ENCODE measurements at regions not wholly inside any gene's neighbourhood (a gene's known extent, or its start where the extent isn't known, plus 50 kb on each side); places are given as distances from the start of the nearest gene placed in this dataset.

GRCh38 chr2:5561006-5561405, 131.2 kb upstream of the SOX11 start:
- Histone ChIP-seq H3K4me3 (ENCODE audit: low read length in 2 of 2) (no peak overlapping the region), H3K4me1 (ENCODE audit: control insufficient read depth in 2 of 2, insufficient read depth in 2 of 2, low read length in 2 of 2) (no peaks in the 10 kb centered on the region), H3K36me3 (ENCODE audit: control insufficient read depth in 2 of 2, insufficient read depth in 2 of 2, low read length in 2 of 2) (no peaks in the 10 kb centered on the region), H3K27ac (ENCODE audit: low read depth in 2 of 2, low read length in 2 of 2) (no peak overlapping the region), H3K9ac (ENCODE audit: low read depth in 1 of 2, low read length in 2 of 2) (no peak overlapping the region), H3K9me3 (ENCODE audit: control insufficient read depth in 2 of 2, low read length in 2 of 2) (peaks cover 0 to 5% of the 10 kb centered on the region in 2 donors), H3K27me3 (ENCODE audit: control insufficient read depth in 2 of 2, insufficient read depth in 2 of 2, low read length in 2 of 2) (no peaks in the 10 kb centered on the region)

DNA sequence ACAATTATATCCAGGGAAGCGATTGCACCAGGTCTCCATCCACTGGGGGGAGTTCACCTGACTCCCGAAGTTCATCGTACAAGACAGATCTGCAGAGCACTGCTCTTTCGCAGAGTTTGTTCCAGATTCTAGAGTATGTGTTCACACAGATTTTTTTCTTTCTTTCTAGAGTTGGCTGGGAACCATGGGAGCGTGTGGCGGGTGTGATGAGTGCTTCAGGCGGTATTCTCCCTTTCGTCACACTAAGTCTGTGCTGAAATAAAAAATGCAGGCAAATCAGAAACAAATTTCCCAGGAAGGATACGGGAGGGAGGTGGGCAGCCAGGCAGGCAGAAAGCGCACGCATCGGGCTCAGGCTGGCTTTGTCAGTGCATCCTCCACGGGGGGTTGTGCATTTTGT, 129.8 kb upstream of the SOX11 start:
- Histone ChIP-seq H3K9me3 (ENCODE audit: control insufficient read depth in 2 of 2, low read length in 2 of 2) (peaks cover 0 to 5% of the 10 kb centered on the region in 2 donors), H3K36me3 (ENCODE audit: control insufficient read depth in 2 of 2, insufficient read depth in 2 of 2, low read length in 2 of 2) (no peaks in the 10 kb centered on the region), H3K27me3 (ENCODE audit: control insufficient read depth in 2 of 2, insufficient read depth in 2 of 2, low read length in 2 of 2) (no peaks in the 10 kb centered on the region), H3K4me1 (ENCODE audit: control insufficient read depth in 2 of 2, insufficient read depth in 2 of 2, low read length in 2 of 2) (no peaks in the 10 kb centered on the region), H3K4me3 (ENCODE audit: low read length in 2 of 2) (no peak overlapping the region), H3K27ac (ENCODE audit: low read depth in 2 of 2, low read length in 2 of 2) (no peak overlapping the region), H3K9ac (ENCODE audit: low read depth in 1 of 2, low read length in 2 of 2) (no peak overlapping the region)

- Histone ChIP-seq H3K36me3 (ENCODE audit: control insufficient read depth in 2 of 2, insufficient read depth in 2 of 2, low read length in 2 of 2) (no peaks in the 10 kb centered on the region), H3K4me3 (ENCODE audit: low read length in 2 of 2) (no peak overlapping the region), H3K9me3 (ENCODE audit: control insufficient read depth in 2 of 2, low read length in 2 of 2) (peaks cover 0 to 5% of the 10 kb centered on the region in 2 donors), H3K4me1 (ENCODE audit: control insufficient read depth in 2 of 2, insufficient read depth in 2 of 2, low read length in 2 of 2) (no peaks in the 10 kb centered on the region), H3K27ac (ENCODE audit: low read depth in 2 of 2, low read length in 2 of 2) (no peak overlapping the region), H3K9ac (ENCODE audit: low read depth in 1 of 2, low read length in 2 of 2) (no peak overlapping the region), H3K27me3 (ENCODE audit: control insufficient read depth in 2 of 2, insufficient read depth in 2 of 2, low read length in 2 of 2) (no peaks in the 10 kb centered on the region)
Observed at GRCh38 chr2:5562865-5563264, 129.3 kb upstream of the SOX11 start.

GRCh38 chr2:5563411-5563810, 128.8 kb upstream of the SOX11 start:
- H3K4me3 ChIP-seq (ENCODE audit: low read length in 2 of 2), result no peak overlapping the region
- no peaks in the 10 kb centered on the region for H3K4me1 ChIP-seq (ENCODE audit: control insufficient read depth in 2 of 2, insufficient read depth in 2 of 2, low read length in 2 of 2)
- H3K27me3 ChIP-seq (ENCODE audit: control insufficient read depth in 2 of 2, insufficient read depth in 2 of 2, low read length in 2 of 2), result no peaks in the 10 kb centered on the region
- no peaks in the 10 kb centered on the region for H3K36me3 ChIP-seq (ENCODE audit: control insufficient read depth in 2 of 2, insufficient read depth in 2 of 2, low read length in 2 of 2)
- H3K9ac ChIP-seq (ENCODE audit: low read depth in 1 of 2, low read length in 2 of 2), result no peak overlapping the region
- H3K27ac ChIP-seq (ENCODE audit: low read depth in 2 of 2, low read length in 2 of 2), result no peak overlapping the region
- H3K9me3 ChIP-seq (ENCODE audit: control insufficient read depth in 2 of 2, low read length in 2 of 2), result peaks cover 0 to 5% of the 10 kb centered on the region in 2 donors

DNA sequence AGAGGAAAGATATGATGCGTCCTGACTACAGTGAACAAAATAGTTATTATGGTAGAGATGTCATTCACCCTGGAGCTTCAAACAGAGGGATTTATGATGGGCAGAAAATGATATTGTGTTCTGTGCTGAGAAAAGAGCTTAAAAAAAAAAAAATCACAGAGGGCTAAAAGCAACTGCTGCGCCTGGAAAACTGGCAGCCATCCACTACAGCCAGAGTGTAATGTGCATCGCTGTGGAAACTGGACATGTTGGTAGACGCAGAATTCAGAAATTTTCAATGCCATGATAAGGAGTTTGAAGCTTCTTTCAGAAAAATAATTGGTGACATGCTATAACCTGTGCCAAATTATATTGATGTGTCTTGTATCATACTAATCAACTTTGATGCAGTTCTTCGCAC, 122.9 kb upstream of the SOX11 start:
- H3K9ac ChIP-seq (ENCODE audit: low read depth in 1 of 2, low read length in 2 of 2), result no peak overlapping the region
- no peaks in the 10 kb centered on the region for H3K36me3 ChIP-seq (ENCODE audit: control insufficient read depth in 2 of 2, insufficient read depth in 2 of 2, low read length in 2 of 2)
- H3K4me3 ChIP-seq (ENCODE audit: low read length in 2 of 2), result no peak overlapping the region
- no peaks in the 10 kb centered on the region for H3K4me1 ChIP-seq (ENCODE audit: control insufficient read depth in 2 of 2, insufficient read depth in 2 of 2, low read length in 2 of 2)
- no peaks in the 10 kb centered on the region for H3K27me3 ChIP-seq (ENCODE audit: control insufficient read depth in 2 of 2, insufficient read depth in 2 of 2, low read length in 2 of 2)
- peaks cover 0 to 7% of the 10 kb centered on the region in 2 donors for H3K9me3 ChIP-seq (ENCODE audit: control insufficient read depth in 2 of 2, low read length in 2 of 2)
- no peak overlapping the region for H3K27ac ChIP-seq (ENCODE audit: low read depth in 2 of 2, low read length in 2 of 2)

DNA sequence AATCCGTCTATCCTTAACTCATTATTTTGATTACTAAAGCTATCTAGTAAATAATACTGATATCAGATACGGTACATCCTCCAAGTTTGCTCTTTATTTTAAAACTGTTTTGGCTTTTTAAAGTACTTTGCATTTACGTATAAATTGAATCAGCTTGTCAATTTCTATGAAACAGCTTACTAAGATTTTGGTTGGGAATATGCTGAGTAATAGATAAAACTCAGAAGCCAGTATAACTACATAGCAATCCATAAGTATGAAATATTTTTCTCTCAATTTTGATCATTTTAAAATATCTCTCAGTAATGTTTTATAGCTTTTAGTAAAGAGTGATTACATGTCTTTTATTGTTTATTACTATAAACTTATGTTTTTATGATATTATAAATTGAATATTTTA, 116.2 kb upstream of the SOX11 start:
- H3K9ac ChIP-seq (ENCODE audit: low read depth in 1 of 2, low read length in 2 of 2), result no peak overlapping the region
- H3K36me3 ChIP-seq (ENCODE audit: control insufficient read depth in 2 of 2, insufficient read depth in 2 of 2, low read length in 2 of 2), result no peaks in the 10 kb centered on the region
- no peak overlapping the region for H3K4me3 ChIP-seq (ENCODE audit: low read length in 2 of 2)
- no peaks in the 10 kb centered on the region for H3K27me3 ChIP-seq (ENCODE audit: control insufficient read depth in 2 of 2, insufficient read depth in 2 of 2, low read length in 2 of 2)
- no peaks in the 10 kb centered on the region for H3K4me1 ChIP-seq (ENCODE audit: control insufficient read depth in 2 of 2, insufficient read depth in 2 of 2, low read length in 2 of 2)
- no peak overlapping the region for H3K27ac ChIP-seq (ENCODE audit: low read depth in 2 of 2, low read length in 2 of 2)
- H3K9me3 ChIP-seq (ENCODE audit: control insufficient read depth in 2 of 2, low read length in 2 of 2), result no peaks in the 10 kb centered on the region

GRCh38 chr2:5587766-5588165, 104.4 kb upstream of the SOX11 start:
- H3K4me3 ChIP-seq (ENCODE audit: low read length in 2 of 2), result no peak overlapping the region
- H3K9me3 ChIP-seq (ENCODE audit: control insufficient read depth in 2 of 2, low read length in 2 of 2), result peaks cover 2 to 3% of the 10 kb centered on the region in 2 donors

GRCh38 chr2:5588601-5589000, 103.6 kb upstream of the SOX11 start:
- no peak overlapping the region for H3K27ac ChIP-seq (ENCODE audit: low read depth in 2 of 2, low read length in 2 of 2)
- H3K27me3 ChIP-seq (ENCODE audit: control insufficient read depth in 2 of 2, insufficient read depth in 2 of 2, low read length in 2 of 2), result no peaks in the 10 kb centered on the region
- H3K9me3 ChIP-seq (ENCODE audit: control insufficient read depth in 2 of 2, low read length in 2 of 2), result peaks cover 2 to 3% of the 10 kb centered on the region in 2 donors
- H3K4me3 ChIP-seq (ENCODE audit: low read length in 2 of 2), result no peak overlapping the region
- no peaks in the 10 kb centered on the region for H3K36me3 ChIP-seq (ENCODE audit: control insufficient read depth in 2 of 2, insufficient read depth in 2 of 2, low read length in 2 of 2)
- H3K4me1 ChIP-seq (ENCODE audit: control insufficient read depth in 2 of 2, insufficient read depth in 2 of 2, low read length in 2 of 2), result no peaks in the 10 kb centered on the region
- H3K9ac ChIP-seq (ENCODE audit: low read depth in 1 of 2, low read length in 2 of 2), result no peak overlapping the region

More at GRCh38 chr2:5587766-5588165, 104.4 kb upstream of the SOX11 start:
- H3K36me3 ChIP-seq (ENCODE audit: control insufficient read depth in 2 of 2, insufficient read depth in 2 of 2, low read length in 2 of 2), result no peaks in the 10 kb centered on the region
- H3K4me1 ChIP-seq (ENCODE audit: control insufficient read depth in 2 of 2, insufficient read depth in 2 of 2, low read length in 2 of 2), result no peaks in the 10 kb centered on the region
- H3K9ac ChIP-seq (ENCODE audit: low read depth in 1 of 2, low read length in 2 of 2), result no peak overlapping the region
- H3K27ac ChIP-seq (ENCODE audit: low read depth in 2 of 2, low read length in 2 of 2), result no peak overlapping the region
- no peaks in the 10 kb centered on the region for H3K27me3 ChIP-seq (ENCODE audit: control insufficient read depth in 2 of 2, insufficient read depth in 2 of 2, low read length in 2 of 2)

- Histone ChIP-seq H3K9ac (ENCODE audit: low read depth in 1 of 2, low read length in 2 of 2) (no peak overlapping the region), H3K27me3 (ENCODE audit: control insufficient read depth in 2 of 2, insufficient read depth in 2 of 2, low read length in 2 of 2) (no peaks in the 10 kb centered on the region), H3K27ac (ENCODE audit: low read depth in 2 of 2, low read length in 2 of 2) (no peak overlapping the region), H3K36me3 (ENCODE audit: control insufficient read depth in 2 of 2, insufficient read depth in 2 of 2, low read length in 2 of 2) (no peaks in the 10 kb centered on the region), H3K4me1 (ENCODE audit: control insufficient read depth in 2 of 2, insufficient read depth in 2 of 2, low read length in 2 of 2) (no peaks in the 10 kb centered on the region), H3K9me3 (ENCODE audit: control insufficient read depth in 2 of 2, low read length in 2 of 2) (peaks cover 2 to 3% of the 10 kb centered on the region in 2 donors), H3K4me3 (ENCODE audit: low read length in 2 of 2) (no peak overlapping the region)
Observed at GRCh38 chr2:5589183-5589582, 103.0 kb upstream of the SOX11 start.

GRCh38 chr2:5590886-5591285, 101.3 kb upstream of the SOX11 start:
- no peak overlapping the region for H3K9ac ChIP-seq (ENCODE audit: low read depth in 1 of 2, low read length in 2 of 2)
- H3K4me1 ChIP-seq (ENCODE audit: control insufficient read depth in 2 of 2, insufficient read depth in 2 of 2, low read length in 2 of 2), result no peaks in the 10 kb centered on the region
- no peak overlapping the region for H3K4me3 ChIP-seq (ENCODE audit: low read length in 2 of 2)
- H3K9me3 ChIP-seq (ENCODE audit: control insufficient read depth in 2 of 2, low read length in 2 of 2), result peaks cover 2 to 3% of the 10 kb centered on the region in 2 donors
- H3K27me3 ChIP-seq (ENCODE audit: control insufficient read depth in 2 of 2, insufficient read depth in 2 of 2, low read length in 2 of 2), result no peaks in the 10 kb centered on the region
- no peaks in the 10 kb centered on the region for H3K36me3 ChIP-seq (ENCODE audit: control insufficient read depth in 2 of 2, insufficient read depth in 2 of 2, low read length in 2 of 2)
- no peak overlapping the region for H3K27ac ChIP-seq (ENCODE audit: low read depth in 2 of 2, low read length in 2 of 2)

GRCh38 chr2:5592916-5593315, 99.3 kb upstream of the SOX11 start:
- H3K4me3 ChIP-seq (ENCODE audit: low read length in 2 of 2), result no peak overlapping the region
- H3K9ac ChIP-seq (ENCODE audit: low read depth in 1 of 2, low read length in 2 of 2), result no peak overlapping the region

More at GRCh38 chr2:5592916-5593315, 99.3 kb upstream of the SOX11 start:
- H3K36me3 ChIP-seq (ENCODE audit: control insufficient read depth in 2 of 2, insufficient read depth in 2 of 2, low read length in 2 of 2), result no peaks in the 10 kb centered on the region
- no peaks in the 10 kb centered on the region for H3K4me1 ChIP-seq (ENCODE audit: control insufficient read depth in 2 of 2, insufficient read depth in 2 of 2, low read length in 2 of 2)
- no peak overlapping the region for H3K27ac ChIP-seq (ENCODE audit: low read depth in 2 of 2, low read length in 2 of 2)
- H3K9me3 ChIP-seq (ENCODE audit: control insufficient read depth in 2 of 2, low read length in 2 of 2), result peaks cover 4 to 6% of the 10 kb centered on the region in 2 donors
- no peaks in the 10 kb centered on the region for H3K27me3 ChIP-seq (ENCODE audit: control insufficient read depth in 2 of 2, insufficient read depth in 2 of 2, low read length in 2 of 2)
